SHP77 treated with DMSO at 0.1 percent for 48 hours (cell line): ENCODE measurements at regions not wholly inside any gene's neighbourhood (a gene's known extent, or its start where the extent isn't known, plus 50 kb on each side); places are given as distances from the start of the nearest gene placed in this dataset.
"Not testable (repeated sequence)": the region's sequence is repeated elsewhere in the genome, so short reads cannot be mapped to it uniquely, and the experiment has no call there.

Experiments used
- DNase-seq: peaks from one replicate; lab custom pipeline; 2025; lab: John Stamatoyannopoulos, UW

DNA sequence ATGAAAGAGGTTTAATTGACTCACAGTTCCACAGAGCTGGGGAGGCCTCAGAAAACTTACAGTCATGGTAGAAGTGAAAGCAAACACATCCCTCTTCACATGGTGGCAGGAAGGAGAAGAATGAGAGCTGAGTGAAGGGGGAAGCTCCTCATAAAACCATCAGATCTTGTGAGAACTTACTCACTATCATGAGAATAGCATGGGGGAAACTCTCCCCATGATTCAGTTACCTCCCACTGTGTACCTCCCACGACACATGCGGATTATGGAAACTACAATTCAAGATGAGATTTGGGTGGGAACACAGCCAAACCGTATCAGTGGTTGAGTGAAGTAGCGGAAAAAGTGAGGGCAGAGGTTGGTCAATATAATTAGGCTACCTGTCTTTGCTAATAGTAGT is 538.3 kb downstream of the KIF2B start:
- DNase-seq, result not testable (repeated sequence)

GRCh38 chr17:54368906-54369305 is 531.7 kb upstream of the TOM1L1 start:
- DNase-seq, result no peak

- no peak for DNase-seq
These were observed 528.4 kb upstream of the TOM1L1 start for GRCh38 chr17:54372069-54372749.

DNA sequence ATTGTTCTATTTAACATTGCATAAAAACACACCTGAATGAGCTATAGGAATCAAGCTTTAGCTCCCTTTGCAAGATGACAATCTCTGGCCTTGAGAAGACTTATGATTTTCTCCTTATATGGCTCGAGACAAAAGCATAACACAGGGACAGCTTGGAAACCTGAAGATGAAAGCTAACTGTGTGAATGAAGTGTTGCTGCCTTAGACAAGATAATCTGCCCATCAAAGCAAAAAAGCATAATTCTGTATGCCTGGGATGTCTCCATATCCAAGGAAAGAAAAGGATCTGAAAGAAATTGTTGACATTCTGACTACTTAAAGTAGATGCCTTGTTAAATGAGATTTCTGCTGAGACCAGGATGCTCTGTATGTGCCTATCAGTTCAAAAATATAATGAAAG is 526.7 kb upstream of the TOM1L1 start:
- no peak for DNase-seq

DNA sequence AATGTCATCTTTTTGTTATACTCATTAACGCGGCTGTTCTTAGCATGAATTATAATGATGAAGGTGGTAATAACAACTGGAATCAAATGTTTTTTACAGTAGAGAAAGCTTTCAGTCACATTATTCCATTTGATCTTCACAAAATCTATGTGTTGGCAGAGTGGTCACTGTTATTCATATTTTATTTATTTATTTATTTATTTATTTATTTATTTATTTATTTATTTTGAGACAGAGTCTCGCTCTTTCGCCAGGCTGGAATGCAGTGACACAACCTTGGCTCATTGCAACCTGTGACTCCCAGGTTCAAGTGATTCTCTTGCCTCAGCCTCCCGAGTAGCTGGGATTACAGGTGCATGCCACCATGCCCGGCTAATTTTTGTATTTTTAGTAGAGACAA is 524.2 kb upstream of the TOM1L1 start:
- DNase-seq, result not testable (repeated sequence)

- no peak for DNase-seq
These were observed 519.2 kb upstream of the TOM1L1 start for GRCh38 chr17:54381482-54381881.

DNA sequence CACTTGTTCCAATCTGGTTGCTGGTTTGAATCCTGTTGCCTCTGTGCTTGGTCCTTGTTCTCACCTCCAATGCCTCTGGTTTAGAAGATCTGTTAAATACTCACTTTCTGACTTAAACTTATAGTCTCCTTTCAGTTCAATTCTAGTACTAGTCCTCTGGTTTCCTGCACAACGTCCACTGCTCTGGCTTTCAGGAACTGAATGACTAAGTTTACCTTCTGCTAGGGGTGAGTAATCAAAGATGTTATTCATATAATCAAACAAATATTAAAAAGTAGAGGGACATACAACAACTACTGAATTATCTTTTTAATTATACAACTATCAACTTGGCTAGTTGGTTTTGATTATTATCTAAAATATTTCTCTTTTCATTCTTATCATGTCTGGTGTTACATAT is 496.4 kb upstream of the TOM1L1 start:
- DNase-seq, result no peak

DNA sequence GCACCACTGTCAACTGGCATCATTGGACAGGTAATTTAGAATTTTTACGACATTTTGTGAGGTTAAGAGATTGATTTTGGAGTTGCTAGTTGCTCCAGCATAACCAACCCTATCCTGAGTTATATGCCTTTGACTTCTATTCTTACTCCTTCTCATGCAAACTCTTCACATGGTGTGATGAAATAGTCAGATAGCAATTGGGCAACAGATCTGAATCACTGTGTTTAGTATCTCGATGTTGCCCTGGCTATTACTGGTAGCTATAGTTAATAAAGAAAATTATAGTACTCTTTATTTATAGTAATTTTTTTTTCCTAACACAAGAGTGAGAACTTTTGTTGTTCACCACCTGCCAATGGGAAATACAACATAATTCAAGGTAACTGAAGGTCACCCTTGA is 494.8 kb upstream of the TOM1L1 start:
- DNase-seq, result no peak

DNA sequence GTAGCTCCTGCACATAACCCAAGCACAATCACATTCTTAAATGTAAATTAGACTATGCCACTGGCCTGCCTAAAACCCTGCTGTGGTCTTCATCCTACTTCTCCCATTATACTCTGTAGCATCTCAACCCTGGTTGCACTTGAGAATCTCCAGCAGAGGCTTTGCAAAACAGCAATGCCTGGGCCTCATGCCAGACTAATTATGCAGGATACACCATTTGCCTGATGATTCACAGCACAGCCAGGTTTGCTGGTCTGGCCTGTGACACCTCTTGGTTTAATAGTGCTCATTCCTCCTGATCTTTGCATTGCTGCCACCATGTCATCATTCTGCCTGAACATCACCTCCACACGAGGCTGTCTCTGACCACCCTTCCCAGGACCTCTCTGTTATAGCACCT is 491.9 kb upstream of the TOM1L1 start:
- DNase-seq, result no peak

DNA sequence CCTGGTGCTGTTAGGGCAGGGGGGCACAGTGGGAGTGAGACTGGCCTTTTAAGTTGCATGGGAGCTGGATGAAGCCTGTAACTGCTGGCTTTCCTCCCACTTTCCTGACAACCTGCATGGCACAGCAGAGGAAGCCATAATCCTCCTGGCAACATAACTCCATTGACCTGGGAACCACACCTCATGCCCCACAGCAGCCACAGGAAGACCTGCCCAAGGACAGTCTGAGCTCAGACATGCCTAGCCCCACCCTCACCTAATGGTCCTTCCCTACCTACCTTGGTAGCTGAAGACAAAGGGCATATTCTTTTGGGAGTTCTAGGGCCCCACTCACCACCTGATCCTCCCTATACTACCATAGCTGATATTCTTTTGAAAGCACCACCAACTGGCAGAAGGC is 482.2 kb upstream of the TOM1L1 start:
- no peak for DNase-seq

- no peak for DNase-seq
These were observed 475.0 kb upstream of the TOM1L1 start for GRCh38 chr17:54425671-54426070.

- DNase-seq, result peak; percentile 22
These were observed 474.3 kb upstream of the TOM1L1 start for GRCh38 chr17:54426296-54426886.

DNA sequence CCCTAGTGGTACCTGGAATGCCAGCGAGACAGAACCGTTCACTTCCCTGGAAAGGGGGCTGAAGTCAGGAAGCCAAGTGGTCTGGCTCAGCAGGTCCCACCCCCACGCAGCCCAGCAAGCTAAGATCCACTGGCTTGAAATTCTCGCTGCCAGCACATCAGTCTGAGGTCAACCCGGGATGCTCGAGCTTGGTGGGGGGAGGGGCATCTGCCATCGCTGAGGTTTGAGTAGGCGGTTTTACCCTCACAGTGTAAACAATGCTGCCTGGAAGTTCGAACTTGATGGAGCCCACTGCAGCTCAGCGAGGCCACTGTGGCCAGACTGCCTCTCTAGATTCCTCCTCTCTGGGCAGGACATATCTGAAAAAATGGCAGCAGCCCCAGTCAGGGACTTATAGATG is 464.7 kb upstream of the TOM1L1 start:
- DNase-seq, result no peak

DNA sequence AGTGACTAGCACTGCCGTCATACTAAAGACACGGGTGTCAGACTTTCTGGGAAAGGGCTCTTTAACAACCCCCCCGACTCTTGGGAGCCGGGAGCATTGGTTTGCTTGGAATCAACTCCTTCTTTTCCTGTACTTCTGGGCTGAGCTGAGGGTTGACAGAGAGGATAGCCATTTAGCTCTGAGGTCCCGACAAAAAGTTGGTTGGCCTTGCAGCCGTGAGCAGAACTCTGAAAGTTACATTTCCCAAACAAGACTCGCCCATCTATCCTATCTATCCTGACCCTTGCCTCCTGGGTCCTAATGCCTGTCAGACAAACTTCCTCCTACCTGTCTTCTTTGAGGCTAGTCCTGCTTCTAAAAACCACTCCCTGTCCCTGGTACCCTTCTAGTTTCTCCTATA is 460.8 kb upstream of the TOM1L1 start:
- DNase-seq, result no peak

- DNase-seq, result no peak
These were observed 449.6 kb upstream of the TOM1L1 start for GRCh38 chr17:54451051-54451450.

DNA sequence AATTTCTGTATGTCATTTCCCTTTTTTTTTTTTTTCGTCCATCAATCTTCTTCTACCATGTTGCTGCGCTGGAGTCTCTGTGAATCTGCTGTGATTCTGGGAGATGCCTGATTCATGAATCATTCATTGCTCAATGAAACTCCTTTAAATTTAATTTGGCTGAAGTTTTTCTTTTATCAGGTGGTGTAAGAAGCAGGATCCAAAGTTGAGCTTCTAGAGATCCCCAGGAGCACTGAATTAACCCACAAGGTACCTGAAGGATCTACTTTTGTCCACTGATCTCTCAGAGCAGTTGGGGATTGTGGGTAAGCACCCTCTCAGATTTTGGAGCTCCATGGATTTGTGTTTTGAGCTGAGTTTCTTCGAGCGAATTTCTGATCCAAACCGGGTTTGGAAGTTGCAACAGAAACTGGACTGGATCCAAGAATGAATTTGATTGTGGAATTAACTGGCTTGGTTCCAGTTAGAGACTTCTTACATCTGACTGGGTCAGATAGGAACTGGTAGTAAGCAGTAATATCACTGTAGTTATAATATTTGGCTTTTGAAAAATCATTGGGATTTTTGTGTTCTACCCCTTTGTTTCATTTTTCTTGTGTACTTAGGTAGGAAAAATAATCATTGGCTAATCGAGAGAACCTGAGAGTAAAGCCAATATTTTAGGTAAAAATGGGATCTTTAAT is 447.8 kb upstream of the TOM1L1 start:
- DNase-seq, result no peak

- no peak for DNase-seq
These were observed 445.3 kb upstream of the TOM1L1 start for GRCh38 chr17:54455251-54455868.

DNA sequence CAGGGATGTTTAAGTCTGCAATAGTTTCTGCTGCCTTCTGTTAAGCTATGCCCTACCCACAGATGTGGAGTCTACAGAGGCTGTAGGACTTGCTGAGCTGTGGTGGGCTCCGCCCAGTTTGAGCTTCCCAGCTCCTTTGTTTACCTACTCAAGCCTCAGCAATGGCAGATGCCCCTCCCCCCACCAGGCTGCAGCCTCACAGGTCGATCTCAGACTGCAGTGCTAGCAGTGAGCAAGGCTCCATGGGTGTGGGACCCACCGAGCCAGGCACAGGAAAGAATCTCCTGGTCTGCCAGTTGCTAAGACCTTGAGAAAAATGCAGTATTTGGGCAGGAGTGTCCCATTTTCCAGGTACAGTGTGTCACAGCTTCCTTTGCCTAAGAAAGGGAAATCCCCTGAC is 435.2 kb upstream of the TOM1L1 start:
- DNase-seq, result not testable (repeated sequence)

DNA sequence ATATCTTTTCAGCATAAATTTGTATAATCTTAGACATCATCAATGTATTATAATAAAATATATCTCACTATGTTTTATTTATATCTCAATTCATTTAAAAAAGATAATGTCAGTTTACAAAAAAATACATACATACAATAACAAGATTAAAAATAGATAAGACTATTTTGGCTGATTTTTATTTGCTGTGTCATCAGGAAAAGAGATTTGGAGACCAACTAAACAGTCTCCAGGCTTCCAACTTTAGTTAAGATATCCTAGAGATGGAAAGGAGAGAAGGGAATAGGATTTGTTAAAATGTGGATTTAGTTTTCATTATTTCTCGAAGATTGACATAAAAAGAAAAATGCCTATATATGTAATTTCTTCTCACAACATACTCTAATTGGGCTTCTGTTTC is 433.8 kb upstream of the TOM1L1 start:
- no peak for DNase-seq

GRCh38 chr17:54482843-54483242 is 417.8 kb upstream of the TOM1L1 start:
- no peak for DNase-seq

DNA sequence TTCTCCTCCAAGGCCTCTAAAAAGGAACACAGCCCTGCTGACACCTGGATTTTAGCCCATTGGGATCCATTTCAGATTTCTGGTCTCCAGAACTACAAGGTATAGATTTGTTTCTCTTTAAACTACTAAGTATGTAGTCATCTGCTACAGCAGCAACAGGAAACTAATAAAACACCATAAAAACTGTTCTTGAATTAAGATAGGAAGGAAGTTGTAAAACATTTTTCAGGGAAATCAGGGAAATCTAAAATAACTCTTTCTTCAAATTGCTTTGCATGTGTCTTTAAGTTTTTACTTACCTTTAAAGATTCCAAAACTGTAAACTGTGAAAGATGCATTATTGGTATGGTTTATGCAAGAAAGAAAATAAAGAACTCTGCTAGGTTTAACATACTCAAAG is 407.0 kb upstream of the TOM1L1 start:
- no peak for DNase-seq

GRCh38 chr17:54494721-54495715 is 405.6 kb upstream of the TOM1L1 start:
- DNase-seq, result no peak
